Fibroblast of peridontal ligament (primary cell): ENCODE measurements at regions not wholly inside any gene's neighbourhood (a gene's known extent, or its start where the extent isn't known, plus 50 kb on each side); places are given as distances from the start of the nearest gene placed in this dataset.
"Not testable (repeated sequence)": the region's sequence is repeated elsewhere in the genome, so short reads cannot be mapped to it uniquely, and the experiment has no call there.

ENCODE experiments used
- DNase-seq: peaks from one replicate; pipeline ENCODE4 v3.0.0-alpha.2; 2010; ENCODE audit errors: extremely low read depth

DNA sequence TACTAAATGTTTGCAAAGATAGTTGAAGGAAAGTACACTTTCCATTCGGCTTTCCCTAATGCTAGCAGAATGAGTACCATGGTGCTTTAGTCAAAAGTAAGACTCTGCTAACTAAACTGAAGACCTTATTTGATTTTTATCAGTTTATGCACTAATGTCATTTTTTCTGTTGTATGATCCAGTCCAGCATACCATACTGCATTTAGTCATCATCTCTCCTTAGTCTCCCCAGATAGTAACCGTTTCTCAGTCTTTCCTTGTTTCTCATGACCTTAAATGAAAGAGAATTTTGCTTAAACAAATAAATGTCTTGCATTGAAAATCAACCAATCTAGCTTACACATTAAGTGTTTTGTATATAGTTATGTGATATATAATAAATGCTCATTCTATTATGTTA is 529.5 kb upstream of the SEMA3D start:
- peak; percentile 15 for DNase-seq

- DNase-seq: peak; percentile 4
These were observed 528.1 kb upstream of the SEMA3D start for GRCh38 chr7:85714951-85715350.

- DNase-seq: no peak
These were observed 527.3 kb upstream of the SEMA3D start for GRCh38 chr7:85714043-85714578.

DNA sequence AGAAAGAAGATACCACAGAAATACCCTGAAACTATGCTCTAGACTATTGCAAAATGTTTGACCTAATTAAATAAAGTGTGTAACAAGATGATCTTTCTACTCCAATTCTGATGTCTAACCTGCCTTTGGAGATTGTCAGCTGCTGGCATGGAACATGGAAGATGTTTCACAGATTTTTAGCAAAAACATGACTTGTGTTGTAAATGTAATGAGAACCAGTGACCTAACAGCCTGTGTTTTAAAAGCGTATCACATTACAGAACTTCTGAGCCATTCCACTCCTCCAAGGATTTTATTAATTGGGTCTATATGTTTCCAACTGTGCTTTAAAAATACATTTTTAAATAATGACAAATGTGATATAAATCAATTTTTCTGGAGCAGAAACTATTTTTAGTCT is 526.3 kb upstream of the SEMA3D start:
- DNase-seq: no peak

DNA sequence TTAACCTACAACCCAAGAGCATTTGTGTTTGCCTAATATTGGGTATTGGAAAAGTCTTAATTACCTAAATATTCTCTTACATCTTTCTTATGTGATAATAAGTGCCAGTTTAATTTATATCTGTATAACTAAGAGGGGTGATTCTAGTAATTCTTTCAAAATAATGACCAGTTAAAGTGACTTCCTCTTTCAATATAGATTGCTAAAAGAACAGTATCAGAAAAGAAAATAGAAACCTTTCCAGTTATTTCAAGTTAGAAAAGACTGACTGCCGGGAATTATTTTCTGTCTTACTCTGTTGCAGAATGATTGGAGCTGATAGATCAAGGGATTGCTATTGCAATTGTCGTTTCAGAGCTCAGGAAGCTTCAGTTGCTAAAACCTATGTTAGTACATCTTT is 525.0 kb upstream of the SEMA3D start:
- DNase-seq: no peak

DNA sequence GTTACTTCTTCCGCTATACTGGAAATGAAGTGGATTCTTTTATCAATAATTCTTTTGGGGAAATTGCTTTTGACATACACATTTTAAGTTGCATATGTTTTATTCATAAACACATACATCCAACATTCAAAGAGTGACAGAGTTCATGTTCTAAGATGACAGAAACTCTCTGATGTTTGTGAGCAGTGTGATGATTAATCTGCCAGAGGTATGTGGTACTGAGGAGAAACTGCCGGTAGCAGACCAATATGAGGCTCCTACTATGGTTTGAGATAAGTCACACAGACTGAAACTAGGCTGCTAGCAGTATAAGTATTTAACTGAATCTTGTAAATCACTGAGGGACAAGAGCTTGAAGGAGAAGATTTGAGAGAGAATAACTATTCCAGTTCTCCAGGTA is 524.1 kb upstream of the SEMA3D start:
- DNase-seq: no peak

DNA sequence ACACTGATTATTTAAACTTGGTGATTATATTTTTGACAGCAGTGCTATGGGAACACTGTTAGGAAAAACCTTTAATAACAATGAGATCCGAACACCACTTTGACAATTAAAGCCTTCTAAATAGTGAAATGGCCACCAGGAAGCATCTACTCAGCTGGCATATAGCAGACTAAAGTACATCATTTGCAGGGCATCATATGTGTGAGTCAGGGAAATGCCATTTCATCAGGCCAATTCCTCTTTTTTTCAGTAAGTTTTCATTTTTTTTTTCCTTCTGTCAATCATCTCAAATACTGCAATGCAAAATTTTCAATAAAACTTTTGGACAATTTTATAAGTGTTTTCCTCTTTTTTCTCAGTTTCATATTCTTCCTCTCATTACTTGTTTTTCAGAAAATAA is 521.4 kb upstream of the SEMA3D start:
- no peak for DNase-seq

DNA sequence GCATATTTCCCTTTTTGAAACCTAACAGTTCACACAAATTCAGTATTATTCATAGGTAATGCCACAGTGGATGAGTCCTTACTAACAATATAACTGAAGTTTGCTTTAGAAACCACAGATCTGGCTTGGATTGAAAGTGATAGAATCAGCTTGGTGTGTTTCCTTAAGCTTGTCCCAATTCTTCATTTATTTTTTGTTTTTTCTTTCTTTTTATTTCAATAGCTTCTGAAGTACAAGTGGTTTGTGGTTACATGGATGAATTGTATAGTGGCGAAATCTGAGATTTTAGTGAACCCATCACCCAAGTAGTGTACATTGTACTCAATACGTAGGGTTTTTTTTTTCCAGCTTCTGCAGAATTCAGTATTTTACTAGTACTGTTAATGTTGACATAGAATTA is 518.2 kb upstream of the SEMA3D start:
- peak; percentile 77 for DNase-seq

- no peak for DNase-seq
These were observed 516.6 kb upstream of the SEMA3D start for GRCh38 chr7:85703251-85704010.

GRCh38 chr7:85702348-85702747 is 515.5 kb upstream of the SEMA3D start:
- DNase-seq: no peak

GRCh38 chr7:85699482-85699881 is 512.6 kb upstream of the SEMA3D start:
- no peak for DNase-seq

DNA sequence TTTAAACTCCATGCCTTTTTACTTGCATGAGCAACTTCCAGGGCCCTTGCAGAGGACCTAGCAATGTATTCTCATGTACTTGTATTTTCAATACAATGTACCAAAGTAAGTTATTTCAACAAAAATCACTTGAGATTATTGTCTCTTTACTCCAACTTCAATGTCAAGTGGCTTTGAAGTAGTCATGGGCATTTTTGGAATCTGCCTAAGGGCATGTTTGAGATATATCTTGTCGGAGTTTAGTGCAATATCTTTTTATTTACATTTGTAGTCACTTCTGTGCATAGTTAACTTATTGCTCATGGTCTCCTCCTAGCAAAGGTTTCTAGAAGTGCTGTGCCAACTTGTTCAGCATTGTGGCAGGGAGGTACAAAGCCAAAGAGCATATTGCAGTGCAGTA is 508.7 kb upstream of the SEMA3D start:
- DNase-seq: peak; percentile 25

DNA sequence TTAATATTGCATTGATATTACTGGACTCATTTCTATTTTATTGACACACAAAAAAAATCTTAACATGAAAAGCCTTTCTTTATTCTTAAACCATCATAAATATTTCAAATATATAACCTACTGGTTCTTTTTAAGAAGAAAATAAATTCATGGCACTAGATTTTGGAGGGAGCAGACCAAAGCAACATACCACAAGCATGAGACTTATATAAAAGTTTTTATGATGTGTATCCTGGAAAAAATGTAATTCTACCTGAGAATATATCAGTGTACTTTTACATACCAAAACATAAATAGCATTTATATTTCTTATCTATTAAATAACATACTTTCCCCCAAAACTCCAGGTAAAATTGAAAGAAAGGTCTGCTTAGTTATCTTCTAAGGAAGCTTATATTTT is 508.2 kb upstream of the SEMA3D start:
- no peak for DNase-seq

DNA sequence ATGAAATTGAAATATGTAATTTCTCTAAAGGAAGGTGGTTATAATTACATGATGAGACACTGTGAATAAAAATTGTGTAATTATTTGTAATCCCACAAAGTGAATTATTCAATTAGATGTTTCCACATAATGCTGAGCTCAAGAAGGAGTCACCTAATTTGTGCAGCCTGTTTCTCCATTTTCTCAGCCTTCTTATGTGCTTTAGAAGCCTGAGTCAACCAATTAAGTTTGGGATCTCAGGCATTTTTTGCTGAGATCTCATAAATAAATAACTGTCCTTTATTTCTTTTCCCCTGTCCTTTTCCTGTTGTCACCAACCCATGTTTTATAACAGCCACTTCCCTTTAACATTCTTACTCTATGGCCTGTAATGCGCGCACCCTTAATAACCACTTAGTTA is 506.5 kb upstream of the SEMA3D start:
- DNase-seq: no peak

- no peak for DNase-seq
These were observed 501.9 kb upstream of the SEMA3D start for GRCh38 chr7:85688712-85689111.

DNA sequence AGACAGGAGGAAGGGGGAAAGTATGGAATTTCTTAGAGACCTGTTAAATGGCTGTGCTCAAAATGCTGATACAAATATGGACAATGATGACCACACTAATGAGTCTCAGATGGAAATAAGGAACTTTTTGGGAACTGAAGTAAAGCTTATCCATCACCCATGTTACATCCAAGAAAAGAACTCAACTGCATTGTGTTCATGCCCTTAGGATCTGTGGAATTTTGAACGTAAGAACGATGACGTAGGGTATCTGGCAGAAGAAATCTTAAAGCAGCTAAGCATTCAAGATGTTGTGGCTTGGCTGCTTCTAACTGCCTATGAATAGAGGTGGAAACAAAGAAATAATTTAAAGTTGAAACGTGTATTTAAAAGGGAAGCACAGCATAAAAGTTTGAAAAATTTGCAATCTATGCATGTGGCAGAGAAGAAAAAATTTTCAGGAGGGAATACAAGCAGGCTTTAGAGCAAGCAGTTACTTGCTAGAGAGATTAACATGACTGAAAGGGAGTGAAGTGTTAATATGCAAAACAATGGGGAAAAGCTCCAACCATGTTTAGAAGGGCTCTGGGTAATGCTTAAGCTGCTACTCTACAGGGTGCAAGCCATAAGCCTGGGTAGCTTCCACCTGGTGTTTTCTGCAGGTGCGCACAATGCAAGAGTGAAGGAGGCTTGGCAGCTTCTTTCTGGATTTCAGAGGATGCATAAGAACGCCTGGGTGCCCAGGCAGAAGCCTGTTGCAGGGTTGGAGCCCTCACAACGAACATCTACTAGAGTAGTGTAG is 499.7 kb upstream of the SEMA3D start:
- DNase-seq: no peak

GRCh38 chr7:85685901-85686300 is 499.0 kb upstream of the SEMA3D start:
- DNase-seq: peak; percentile 21

GRCh38 chr7:85682833-85683620 is 496.2 kb upstream of the SEMA3D start:
- peak; percentile 40 for DNase-seq

DNA sequence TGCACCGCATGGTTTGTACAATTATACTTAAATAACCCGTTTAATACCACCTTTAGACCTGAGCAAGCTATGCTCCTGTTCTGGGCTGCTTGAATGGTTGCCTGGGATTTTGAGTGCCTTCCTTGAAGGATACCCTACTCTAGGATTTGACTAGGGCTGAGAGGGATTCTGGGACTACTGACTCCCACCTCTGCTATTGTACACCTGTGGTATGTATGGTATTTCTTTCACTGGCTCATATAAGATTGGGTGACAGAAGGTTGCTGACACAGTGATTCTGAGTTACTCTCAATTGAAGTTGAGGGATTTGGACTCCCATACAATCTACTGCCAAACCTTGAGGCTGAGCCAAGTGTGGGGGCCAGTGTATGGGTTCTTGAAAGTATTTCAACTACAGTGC is 494.4 kb upstream of the SEMA3D start:
- no peak for DNase-seq

- DNase-seq: not testable (repeated sequence)
These were observed 488.2 kb upstream of the SEMA3D start for GRCh38 chr7:85675093-85675492.

GRCh38 chr7:85673876-85674275 is 487.0 kb upstream of the SEMA3D start:
- no peak for DNase-seq

DNA sequence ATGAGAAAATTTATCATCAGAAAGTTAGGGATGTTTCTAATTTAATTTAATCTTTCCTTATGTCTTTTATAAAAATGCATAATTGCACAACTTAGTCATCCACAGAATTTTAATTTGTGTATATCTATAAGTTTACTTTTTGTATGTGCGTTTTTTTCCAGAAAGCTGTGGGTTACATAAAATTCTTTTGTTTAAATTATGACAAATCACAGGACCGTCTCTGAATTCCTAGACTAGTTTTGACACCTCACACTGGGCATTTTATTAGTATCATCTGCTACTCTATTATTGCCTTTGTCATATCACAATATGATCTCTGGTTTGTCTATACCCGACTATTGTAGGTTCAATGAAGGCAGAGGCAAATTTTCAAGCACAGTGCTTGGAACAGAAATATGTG is 482.4 kb upstream of the SEMA3D start:
- DNase-seq: peak; percentile 35
